ENCODE measurements at regions not wholly inside any gene's neighbourhood (a gene's known extent, or its start where the extent isn't known, plus 50 kb on each side); places are given as distances from the start of the nearest gene placed in this dataset.

- ChIA-PET POLR2A (no interaction called here), CTCF (interaction anchor here (1.5 kb wide), 1 partner anchor 38 kb away, joined by 3 read pairs; no protein-coding TSS in a partner anchor)
- no peak overlapping the region for H3K4me3 ChIP-seq (ENCODE audit: low read depth, low read length)
- H3K36me3 ChIP-seq (ENCODE audit: control insufficient read depth, insufficient read depth, low read length) = no peaks in the 10 kb centered on the region
- no peaks in the 10 kb centered on the region for H3K27me3 ChIP-seq (ENCODE audit: control insufficient read depth, insufficient read depth, low read length)
- no peak for DNase-seq (ENCODE audit: low read depth)
- TF ChIP-seq CTCF (IDR thresholded peaks at IDR 0.05; ENCODE audit: insufficient read depth, low read depth, low read length) = no peak
These were observed 71.5 kb upstream of the COL21A1 start for GRCh38 chr6:56318851-56319250.

- TF ChIP-seq CTCF (IDR thresholded peaks at IDR 0.05; ENCODE audit: insufficient read depth, low read depth, low read length) = peak; percentile 85
- DNase-seq (ENCODE audit: low read depth) = no peak
- CTCF ChIA-PET = interaction anchor here (0.7 to 4.7 kb wide), 36 partner anchors 8 to 364 kb away, joined by 3 to 61 read pairs (median 4); no protein-coding TSS in a partner anchor
- Histone ChIP-seq H3K4me3 (ENCODE audit: low read depth, low read length) (no peak overlapping the region), H3K27me3 (ENCODE audit: control insufficient read depth, insufficient read depth, low read length) (peaks cover 2% of the 10 kb centered on the region; the same call in 1 of the 2 replicates), H3K36me3 (ENCODE audit: control insufficient read depth, insufficient read depth, low read length) (no peaks in the 10 kb centered on the region)
- POLR2A ChIA-PET = interaction anchor here (0.5 kb wide), 1 partner anchor 179 kb away, joined by 3 read pairs; no protein-coding TSS in a partner anchor
These were observed 67.5 kb upstream of the COL21A1 start for GRCh38 chr6:56314683-56315523.

GRCh38 chr6:56311533-56312448 is 64.4 kb upstream of the COL21A1 start:
- no peak for DNase-seq (ENCODE audit: low read depth)
- Histone ChIP-seq H3K36me3 (ENCODE audit: control insufficient read depth, insufficient read depth, low read length) (no peaks in the 10 kb centered on the region), H3K27me3 (ENCODE audit: control insufficient read depth, insufficient read depth, low read length) (peaks cover 2% of the 10 kb centered on the region; the same call in 1 of the 2 replicates), H3K4me3 (ENCODE audit: low read depth, low read length) (no peak overlapping the region)
- CTCF ChIA-PET = interaction anchor here (0.8 to 4.7 kb wide), 5 partner anchors 13 to 283 kb away, joined by 3 to 61 read pairs (median 3); no protein-coding TSS in a partner anchor
- TF ChIP-seq CTCF (IDR thresholded peaks at IDR 0.05; ENCODE audit: insufficient read depth, low read depth, low read length) = no peak
- POLR2A ChIA-PET = no interaction called here

- no peaks in the 10 kb centered on the region for H3K36me3 ChIP-seq (ENCODE audit: control insufficient read depth, insufficient read depth, low read length)
- H3K27me3 ChIP-seq (ENCODE audit: control insufficient read depth, insufficient read depth, low read length) = peaks cover 2% of the 10 kb centered on the region; the same call in 1 of the 2 replicates
- H3K4me3 ChIP-seq (ENCODE audit: low read depth, low read length) = no peak overlapping the region
- no peak for DNase-seq (ENCODE audit: low read depth)
- no peak for TF ChIP-seq CTCF (IDR thresholded peaks at IDR 0.05; ENCODE audit: insufficient read depth, low read depth, low read length)
- POLR2A ChIA-PET = no interaction called here
- CTCF ChIA-PET = interaction anchor here (0.8 kb wide), 1 partner anchor 265 kb away, joined by 3 read pairs; no protein-coding TSS in a partner anchor
These were observed 63.7 kb upstream of the COL21A1 start for GRCh38 chr6:56311061-56311460.

Data from BJ (cell line).